ENCODE measurements at regions not wholly inside any gene's neighbourhood (a gene's known extent, or its start where the extent isn't known, plus 50 kb on each side); places are given as distances from the start of the nearest gene placed in this dataset.

DNA sequence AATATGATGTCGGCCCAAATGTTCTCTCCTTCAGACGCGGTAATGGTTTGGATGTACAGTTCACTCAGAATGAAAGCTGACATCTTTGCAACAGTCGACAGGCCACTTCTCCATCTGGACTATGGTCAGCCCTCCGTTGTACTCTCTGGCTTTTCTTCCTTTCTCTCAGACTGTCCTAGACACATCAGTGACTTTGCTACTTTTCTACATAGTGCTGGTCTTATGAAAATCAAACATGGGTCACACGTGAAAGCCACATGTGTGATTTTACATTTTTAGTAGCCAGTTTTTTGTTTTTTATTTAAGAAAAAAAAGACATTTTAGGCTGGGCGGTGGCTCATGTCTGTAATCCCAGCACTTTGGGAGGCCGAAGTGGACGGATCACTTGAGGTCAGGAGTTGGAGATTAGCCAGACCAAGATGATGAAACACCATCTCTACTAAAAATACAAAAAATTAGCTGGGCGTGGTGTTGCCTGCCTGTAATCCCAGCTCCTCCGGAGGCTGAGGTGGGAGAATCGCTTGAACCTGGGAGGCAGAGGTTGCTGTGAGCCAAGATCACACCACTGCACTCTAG, 644.1 kb downstream of the KCNJ2 start:
- TF ChIP-seq EZH2 (IDR thresholded peaks at IDR 0.05; ENCODE audit: borderline replicate concordance, low read length) = no peak
- TF ChIP-seq, protein P1, sequence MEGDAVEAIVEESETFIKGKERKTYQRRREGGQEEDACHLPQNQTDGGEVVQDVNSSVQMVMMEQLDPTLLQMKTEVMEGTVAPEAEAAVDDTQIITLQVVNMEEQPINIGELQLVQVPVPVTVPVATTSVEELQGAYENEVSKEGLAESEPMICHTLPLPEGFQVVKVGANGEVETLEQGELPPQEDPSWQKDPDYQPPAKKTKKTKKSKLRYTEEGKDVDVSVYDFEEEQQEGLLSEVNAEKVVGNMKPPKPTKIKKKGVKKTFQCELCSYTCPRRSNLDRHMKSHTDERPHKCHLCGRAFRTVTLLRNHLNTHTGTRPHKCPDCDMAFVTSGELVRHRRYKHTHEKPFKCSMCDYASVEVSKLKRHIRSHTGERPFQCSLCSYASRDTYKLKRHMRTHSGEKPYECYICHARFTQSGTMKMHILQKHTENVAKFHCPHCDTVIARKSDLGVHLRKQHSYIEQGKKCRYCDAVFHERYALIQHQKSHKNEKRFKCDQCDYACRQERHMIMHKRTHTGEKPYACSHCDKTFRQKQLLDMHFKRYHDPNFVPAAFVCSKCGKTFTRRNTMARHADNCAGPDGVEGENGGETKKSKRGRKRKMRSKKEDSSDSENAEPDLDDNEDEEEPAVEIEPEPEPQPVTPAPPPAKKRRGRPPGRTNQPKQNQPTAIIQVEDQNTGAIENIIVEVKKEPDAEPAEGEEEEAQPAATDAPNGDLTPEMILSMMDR (IDR thresholded peaks at IDR 0.05; ENCODE audit: low read length) = no peak
- no peak overlapping the region for H2AFZ ChIP-seq (ENCODE audit: low read length)
- H3F3A ChIP-seq (ENCODE audit: insufficient read depth, low read length) = no peaks in the 10 kb centered on the region
- H3K79me2 ChIP-seq (ENCODE audit: insufficient read depth, low read length) = no peaks in the 10 kb centered on the region
- peaks cover 5% of the 10 kb centered on the region; the same call in 1 of the 2 replicates for H3K9me3 ChIP-seq (ENCODE audit: low read length)
- H3K4me2 ChIP-seq (ENCODE audit: low read length) = no peak overlapping the region
- no peak overlapping the region for H3K9ac ChIP-seq (ENCODE audit: low read length)
- H4K20me1 ChIP-seq (ENCODE audit: insufficient read depth, low read length) = no peaks in the 10 kb centered on the region
- H3K9me2 ChIP-seq (ENCODE audit: low read depth, low read length) = no peaks in the 10 kb centered on the region
- H3K27ac ChIP-seq (ENCODE audit: low read depth, low read length, poor library complexity, severe bottlenecking) = no peak overlapping the region
- H3K4me3 ChIP-seq (ENCODE audit: low read depth, low read length, poor library complexity, severe bottlenecking) = no peak overlapping the region
- no peaks in the 10 kb centered on the region for H3K36me3 ChIP-seq (ENCODE audit: insufficient read depth, low read length)
- no peaks in the 10 kb centered on the region for H3K4me1 ChIP-seq (ENCODE audit: insufficient read depth, low read length, severe bottlenecking)
- no peaks in the 10 kb centered on the region for H3K27me3 ChIP-seq (ENCODE audit: insufficient read depth, low read length)

DNA sequence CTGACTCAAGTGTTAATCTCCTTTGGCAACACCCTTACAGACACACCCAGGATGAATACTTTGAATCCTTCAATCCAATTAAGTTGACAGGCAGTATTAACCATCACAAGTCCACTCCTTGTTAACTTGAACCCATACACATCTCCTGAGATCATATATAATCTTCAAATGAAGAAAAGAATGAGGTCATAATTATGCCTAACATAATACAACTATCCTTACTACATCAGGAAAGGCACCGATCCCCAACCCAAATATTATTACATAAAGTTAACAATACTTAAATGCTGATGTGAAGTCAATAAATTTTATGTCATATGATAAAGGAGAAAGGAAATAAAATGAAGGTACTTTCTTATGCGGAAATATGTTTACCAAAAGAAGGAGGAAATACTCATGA, 649.9 kb downstream of the KCNJ2 start:
- TF ChIP-seq EZH2 (IDR thresholded peaks at IDR 0.05; ENCODE audit: borderline replicate concordance, low read length) = no peak
- TF ChIP-seq, protein P1 (IDR thresholded peaks at IDR 0.05; ENCODE audit: low read length) = no peak
- no peaks in the 10 kb centered on the region for H3K79me2 ChIP-seq (ENCODE audit: insufficient read depth, low read length)
- peaks cover 5% of the 10 kb centered on the region; the same call in 1 of the 2 replicates for H3K9me3 ChIP-seq (ENCODE audit: low read length)
- H3K27ac ChIP-seq (ENCODE audit: low read depth, low read length, poor library complexity, severe bottlenecking) = no peak overlapping the region
- no peaks in the 10 kb centered on the region for H3K27me3 ChIP-seq (ENCODE audit: insufficient read depth, low read length)
- H2AFZ ChIP-seq (ENCODE audit: low read length) = no peak overlapping the region
- H4K20me1 ChIP-seq (ENCODE audit: insufficient read depth, low read length) = no peaks in the 10 kb centered on the region
- no peaks in the 10 kb centered on the region for H3K9me2 ChIP-seq (ENCODE audit: low read depth, low read length)
- H3K4me1 ChIP-seq (ENCODE audit: insufficient read depth, low read length, severe bottlenecking) = no peaks in the 10 kb centered on the region
- H3F3A ChIP-seq (ENCODE audit: insufficient read depth, low read length) = no peaks in the 10 kb centered on the region
- no peak overlapping the region for H3K4me2 ChIP-seq (ENCODE audit: low read length)
- no peaks in the 10 kb centered on the region for H3K36me3 ChIP-seq (ENCODE audit: insufficient read depth, low read length)
- H3K4me3 ChIP-seq (ENCODE audit: low read depth, low read length, poor library complexity, severe bottlenecking) = no peak overlapping the region
- no peak overlapping the region for H3K9ac ChIP-seq (ENCODE audit: low read length)

DNA sequence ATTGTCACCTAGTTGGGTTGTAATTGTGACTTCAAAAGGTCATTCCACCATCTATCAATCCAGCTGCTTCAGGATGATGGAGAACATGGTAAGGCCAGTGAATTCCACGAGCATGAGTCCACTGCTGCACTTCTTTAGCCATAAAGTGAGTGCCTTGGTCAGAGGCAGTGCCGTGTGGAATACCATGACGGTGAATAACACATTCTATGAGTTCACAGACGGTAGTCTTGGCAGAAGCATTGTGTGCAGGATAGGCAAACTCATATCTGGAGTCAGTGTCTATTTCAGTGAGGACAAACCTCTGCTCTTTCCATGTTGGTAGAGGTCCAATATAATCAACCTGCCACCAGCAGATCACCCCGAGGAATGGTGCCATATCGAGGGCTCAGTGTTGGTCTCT, 650.9 kb downstream of the KCNJ2 start:
- Histone ChIP-seq H3K9me3 (ENCODE audit: low read length) (peaks cover 5% of the 10 kb centered on the region; the same call in 1 of the 2 replicates), H2AFZ (ENCODE audit: low read length) (no peak overlapping the region), H3K79me2 (ENCODE audit: insufficient read depth, low read length) (no peaks in the 10 kb centered on the region), H3K27ac (ENCODE audit: low read depth, low read length, poor library complexity, severe bottlenecking) (no peak overlapping the region), H4K20me1 (ENCODE audit: insufficient read depth, low read length) (no peaks in the 10 kb centered on the region), H3K27me3 (ENCODE audit: insufficient read depth, low read length) (no peaks in the 10 kb centered on the region), H3F3A (ENCODE audit: insufficient read depth, low read length) (no peaks in the 10 kb centered on the region), H3K9me2 (ENCODE audit: low read depth, low read length) (no peaks in the 10 kb centered on the region), H3K36me3 (ENCODE audit: insufficient read depth, low read length) (no peaks in the 10 kb centered on the region), H3K4me1 (ENCODE audit: insufficient read depth, low read length, severe bottlenecking) (no peaks in the 10 kb centered on the region), H3K9ac (ENCODE audit: low read length) (no peak overlapping the region), H3K4me2 (ENCODE audit: low read length) (no peak overlapping the region), H3K4me3 (ENCODE audit: low read depth, low read length, poor library complexity, severe bottlenecking) (no peak overlapping the region)
- TF ChIP-seq, protein P1 (IDR thresholded peaks at IDR 0.05; ENCODE audit: low read length) = no peak
- no peak for TF ChIP-seq EZH2 (IDR thresholded peaks at IDR 0.05; ENCODE audit: borderline replicate concordance, low read length)

Data from OCI-LY1 (cell line).